GM12872 (cell line): ENCODE measurements at regions not wholly inside any gene's neighbourhood (a gene's known extent, or its start where the extent isn't known, plus 50 kb on each side); places are given as distances from the start of the nearest gene placed in this dataset.

Source experiments
- CTCF ChIP-seq: IDR thresholded peaks from 3 replicates; pipeline ENCODE4 v1.5.1; 2011; ENCODE audit warnings: low read depth, mild to moderate bottlenecking, low read length, moderate library complexity; ENCODE audit not compliant: insufficient read depth

- TF ChIP-seq CTCF: no peak
Measured at GRCh38 chr10:81108516-81109199, 571.0 kb downstream of the SH2D4B start.

- no peak for TF ChIP-seq CTCF
Measured at GRCh38 chr10:81109200-81109752, 571.6 kb downstream of the SH2D4B start.

GRCh38 chr10:81116201-81116600 is 578.5 kb downstream of the SH2D4B start:
- no peak for TF ChIP-seq CTCF

GRCh38 chr10:81116990-81117389 is 579.3 kb downstream of the SH2D4B start:
- no peak for TF ChIP-seq CTCF

GRCh38 chr10:81127931-81128330 is 590.2 kb downstream of the SH2D4B start:
- no peak for TF ChIP-seq CTCF

GRCh38 chr10:81130014-81130413 is 592.3 kb downstream of the SH2D4B start:
- no peak for TF ChIP-seq CTCF

GRCh38 chr10:81135851-81136250 is 598.1 kb downstream of the SH2D4B start:
- TF ChIP-seq CTCF: 0 out of 3 replicates have a peak, but pooled peaks have one; percentile 11
